Spleen (tissue), 7 donors: ENCODE measurements at regions not wholly inside any gene's neighbourhood (a gene's known extent, or its start where the extent isn't known, plus 50 kb on each side); places are given as distances from the start of the nearest gene placed in this dataset.

Experiments used
- CTCF ChIP-seq, 11 experiments: fragments of 200-600 bp in 7 of 11; fragments of 450-650 bp in 4 of 11; sonication (generic) in 4 of 11; IDR thresholded peaks in 8 of 11; conservative IDR thresholded peaks in 3 of 11; 1 replicate in 7 of 11; 2 replicates in 4 of 11; pipeline versions ENCODE4 v1.4.0 to v1.8.0; 2016 to 2021; ENCODE audit warnings: antibody characterized with exemption in 11 of 11, inconsistent platforms in 4 of 11, mild to moderate bottlenecking in 1 of 11
- POLR2A ChIP-seq, 3 donors: fragments of 450-650 bp; IDR thresholded peaks; one replicate each; pipeline ENCODE4 v1.5.1; 2017; ENCODE audit warnings: antibody characterized with exemption in 3 of 3, mild to moderate bottlenecking in 1 of 3
- donor health status: DM: no; HTN: no; CAD: no; lungs with moderate emphysema.
- donor health status: DM: no; HTN: no; CAD: no.
- donor health status: DM: no; HTN: no; CAD: no.

GRCh38 chr2:144982481-144982880, 462.6 kb upstream of the ZEB2 start:
- TF ChIP-seq POLR2A (IDR thresholded peaks at IDR 0.05): no peak
- TF ChIP-seq CTCF (IDR thresholded peaks at IDR 0.05 in 8 of 11, conservative IDR thresholded peaks at IDR 0.05 in 3 of 11): no peak
